ENCODE measurements at regions not wholly inside any gene's neighbourhood (a gene's known extent, or its start where the extent isn't known, plus 50 kb on each side); places are given as distances from the start of the nearest gene placed in this dataset.
"Not testable (repeated sequence)": the region's sequence is repeated elsewhere in the genome, so short reads cannot be mapped to it uniquely, and the experiment has no call there.

- DNase-seq (ENCODE audit: low read depth in 1 of 2, low spot score in 1 of 2) = no peak
Measured at GRCh38 chr11:122604621-122605020, 50.9 kb upstream of the UBASH3B start.

GRCh38 chr11:122601141-122602125 is 54.1 kb upstream of the UBASH3B start:
- no peak for DNase-seq (ENCODE audit: low read depth in 1 of 2, low spot score in 1 of 2)

GRCh38 chr11:122600290-122600689 is 55.2 kb upstream of the UBASH3B start:
- DNase-seq (ENCODE audit: low read depth in 1 of 2, low spot score in 1 of 2) = no peak

- DNase-seq (ENCODE audit: low read depth in 1 of 2, low spot score in 1 of 2) = no peak
Measured at GRCh38 chr11:122599434-122599833, 56.1 kb upstream of the UBASH3B start.

- DNase-seq (ENCODE audit: low read depth in 1 of 2, low spot score in 1 of 2) = no peak
Measured at GRCh38 chr11:122598971-122599370, 56.6 kb upstream of the UBASH3B start.

- DNase-seq (ENCODE audit: low read depth in 1 of 2, low spot score in 1 of 2) = no peak
Measured at GRCh38 chr11:122597511-122597910, 58.0 kb upstream of the UBASH3B start.

- DNase-seq (ENCODE audit: low read depth in 1 of 2, low spot score in 1 of 2) = no peak
Measured at GRCh38 chr11:122594986-122595645, 60.4 kb upstream of the UBASH3B start.

GRCh38 chr11:122593473-122594420 is 61.8 kb upstream of the UBASH3B start:
- no peak for DNase-seq (ENCODE audit: low read depth in 1 of 2, low spot score in 1 of 2)

- DNase-seq (ENCODE audit: low read depth in 1 of 2, low spot score in 1 of 2) = no peak
Measured at GRCh38 chr11:122592641-122593040, 62.9 kb upstream of the UBASH3B start.

- DNase-seq (ENCODE audit: low read depth in 1 of 2, low spot score in 1 of 2) = no peak
Measured at GRCh38 chr11:122584670-122585069, 70.9 kb upstream of the UBASH3B start.

- not testable (repeated sequence) for DNase-seq (ENCODE audit: low read depth in 1 of 2, low spot score in 1 of 2)
Measured at GRCh38 chr11:122580071-122580470, 75.5 kb upstream of the UBASH3B start.

GRCh38 chr11:122578171-122578825 is 77.2 kb upstream of the UBASH3B start:
- no peak for DNase-seq (ENCODE audit: low read depth in 1 of 2, low spot score in 1 of 2)

GRCh38 chr11:122572592-122572991 is 82.9 kb upstream of the UBASH3B start:
- DNase-seq (ENCODE audit: low read depth in 1 of 2, low spot score in 1 of 2) = no peak

- no peak for DNase-seq (ENCODE audit: low read depth in 1 of 2, low spot score in 1 of 2)
Measured at GRCh38 chr11:122563761-122564160, 91.8 kb upstream of the UBASH3B start.

GRCh38 chr11:122559734-122560382 is 95.7 kb upstream of the UBASH3B start:
- no peak for DNase-seq (ENCODE audit: low read depth in 1 of 2, low spot score in 1 of 2)

GRCh38 chr11:122559218-122559617 is 96.3 kb upstream of the UBASH3B start:
- not testable (repeated sequence) for DNase-seq (ENCODE audit: low read depth in 1 of 2, low spot score in 1 of 2)

- not testable (repeated sequence) for DNase-seq (ENCODE audit: low read depth in 1 of 2, low spot score in 1 of 2)
Measured at GRCh38 chr11:122557163-122557562, 98.4 kb upstream of the UBASH3B start.

GRCh38 chr11:122556605-122557004 is 98.9 kb upstream of the UBASH3B start:
- DNase-seq (ENCODE audit: low read depth in 1 of 2, low spot score in 1 of 2) = no peak

- no peak for DNase-seq (ENCODE audit: low read depth in 1 of 2, low spot score in 1 of 2)
Measured at GRCh38 chr11:122538060-122538459, 117.5 kb upstream of the UBASH3B start.

- no peak for DNase-seq (ENCODE audit: low read depth in 1 of 2, low spot score in 1 of 2)
Measured at GRCh38 chr11:122524898-122525297, 130.6 kb upstream of the UBASH3B start.

Measured in stimulated activated CD4-positive, alpha-beta T cell treated with anti-CD3 and anti-CD28 coated beads, Interleukin-15, amount 100 ng/mL, for 1 hour (primary cell).